Mesothelial cell of epicardium (in vitro differentiated cells): ENCODE measurements at regions not wholly inside any gene's neighbourhood (a gene's known extent, or its start where the extent isn't known, plus 50 kb on each side); places are given as distances from the start of the nearest gene placed in this dataset.

Experiments
- DNase-seq, 2 experiments: peaks; one replicate each; pipeline ENCODE4 v3.0.0; 2021; ENCODE audit warnings: low spot score in 2 of 2; ENCODE audit not compliant: unreplicated experiment in 2 of 2
- H3K27ac Mint-ChIP-seq: 2 replicates; pipeline ENCODE4 v1.8.0; 2021; ENCODE audit warnings: mixed read lengths
- H3K27me3 Mint-ChIP-seq: 2 replicates; pipeline ENCODE4 v1.8.0; 2021; ENCODE audit warnings: low read depth, mixed read lengths
- H3K36me3 Mint-ChIP-seq: 2 replicates; pipeline ENCODE4 v1.8.0; 2021; ENCODE audit warnings: mixed read lengths
- H3K4me1 Mint-ChIP-seq: 2 replicates; pipeline ENCODE4 v1.8.0; 2021; ENCODE audit warnings: mixed read lengths
- H3K4me3 Mint-ChIP-seq: 2 replicates; pipeline ENCODE4 v1.8.0; 2021; ENCODE audit warnings: mild to moderate bottlenecking, moderate library complexity, mixed read lengths
- H3K9me3 Mint-ChIP-seq: 2 replicates; pipeline ENCODE4 v1.8.0; 2021; ENCODE audit warnings: mixed read lengths
- CTCF ChIP-seq: fragments of 200-600 bp; sonication (generic); IDR thresholded peaks from one replicate; pipeline ENCODE4 v1.5.0; 2021; ENCODE audit warnings: antibody characterized with exemption; ENCODE audit not compliant: unreplicated experiment

DNA sequence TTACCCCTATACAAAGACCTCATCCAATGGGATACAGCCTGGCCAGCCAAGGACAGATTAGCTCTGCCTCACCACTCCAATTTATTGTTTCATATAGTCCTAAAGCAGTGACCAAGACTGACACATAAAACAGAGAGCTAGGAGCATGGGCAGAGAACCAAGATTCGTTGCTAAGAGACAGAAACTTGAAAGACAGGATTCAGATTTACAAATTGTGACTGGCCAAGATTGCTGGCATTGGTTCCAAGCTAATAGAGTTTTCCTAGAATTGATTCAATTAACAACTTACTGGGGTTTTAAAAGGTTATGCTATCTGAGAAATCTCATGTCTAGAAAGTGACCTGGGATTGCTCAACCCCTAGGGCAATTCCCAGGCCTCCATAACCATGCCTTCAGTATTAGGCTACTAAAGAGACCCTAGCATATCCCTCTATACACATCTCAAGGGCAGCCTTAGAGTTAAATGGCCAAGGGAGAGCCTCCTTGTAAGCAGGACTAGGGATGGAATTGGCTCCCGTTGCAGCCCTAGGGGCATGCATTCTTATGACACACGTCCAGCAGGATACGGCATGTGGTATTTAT lies 75.6 kb downstream of the ICOS start:
- H3K27ac Mint-ChIP-seq = peak overlapping the region; percentile 73
- peaks cover 13% of the 10 kb centered on the region for H3K9me3 Mint-ChIP-seq
- H3K4me1 Mint-ChIP-seq = peaks cover 17% of the 10 kb centered on the region
- H3K27me3 Mint-ChIP-seq = no peaks in the 10 kb centered on the region
- no peak overlapping the region for H3K4me3 Mint-ChIP-seq
- no peak for TF ChIP-seq CTCF
- no peak for DNase-seq
- no peaks in the 10 kb centered on the region for H3K36me3 Mint-ChIP-seq

GRCh38 chr2:204015118-204015843 lies 78.7 kb downstream of the ICOS start:
- no peak for DNase-seq
- peaks cover 17% of the 10 kb centered on the region for H3K4me1 Mint-ChIP-seq
- H3K27ac Mint-ChIP-seq = no peak overlapping the region
- TF ChIP-seq CTCF = no peak
- H3K36me3 Mint-ChIP-seq = no peaks in the 10 kb centered on the region
- no peak overlapping the region for H3K4me3 Mint-ChIP-seq
- H3K27me3 Mint-ChIP-seq = no peaks in the 10 kb centered on the region
- peaks cover 19% of the 10 kb centered on the region for H3K9me3 Mint-ChIP-seq

GRCh38 chr2:204018717-204019116 lies 82.2 kb downstream of the ICOS start:
- H3K9me3 Mint-ChIP-seq = peaks cover 16% of the 10 kb centered on the region
- H3K27ac Mint-ChIP-seq = no peak overlapping the region
- H3K36me3 Mint-ChIP-seq = no peaks in the 10 kb centered on the region
- TF ChIP-seq CTCF = no peak
- H3K4me1 Mint-ChIP-seq = peaks cover 19% of the 10 kb centered on the region
- H3K27me3 Mint-ChIP-seq = no peaks in the 10 kb centered on the region
- no peak for DNase-seq
- no peak overlapping the region for H3K4me3 Mint-ChIP-seq

- no peak for TF ChIP-seq CTCF
- H3K36me3 Mint-ChIP-seq = no peaks in the 10 kb centered on the region
- H3K9me3 Mint-ChIP-seq = peaks cover 12% of the 10 kb centered on the region
- H3K4me1 Mint-ChIP-seq = peaks cover 30% of the 10 kb centered on the region
- H3K27ac Mint-ChIP-seq = no peak overlapping the region
- DNase-seq = no peak
- H3K4me3 Mint-ChIP-seq = no peak overlapping the region
- H3K27me3 Mint-ChIP-seq = no peaks in the 10 kb centered on the region
Observed at GRCh38 chr2:204019572-204020501, 83.3 kb downstream of the ICOS start.

DNA sequence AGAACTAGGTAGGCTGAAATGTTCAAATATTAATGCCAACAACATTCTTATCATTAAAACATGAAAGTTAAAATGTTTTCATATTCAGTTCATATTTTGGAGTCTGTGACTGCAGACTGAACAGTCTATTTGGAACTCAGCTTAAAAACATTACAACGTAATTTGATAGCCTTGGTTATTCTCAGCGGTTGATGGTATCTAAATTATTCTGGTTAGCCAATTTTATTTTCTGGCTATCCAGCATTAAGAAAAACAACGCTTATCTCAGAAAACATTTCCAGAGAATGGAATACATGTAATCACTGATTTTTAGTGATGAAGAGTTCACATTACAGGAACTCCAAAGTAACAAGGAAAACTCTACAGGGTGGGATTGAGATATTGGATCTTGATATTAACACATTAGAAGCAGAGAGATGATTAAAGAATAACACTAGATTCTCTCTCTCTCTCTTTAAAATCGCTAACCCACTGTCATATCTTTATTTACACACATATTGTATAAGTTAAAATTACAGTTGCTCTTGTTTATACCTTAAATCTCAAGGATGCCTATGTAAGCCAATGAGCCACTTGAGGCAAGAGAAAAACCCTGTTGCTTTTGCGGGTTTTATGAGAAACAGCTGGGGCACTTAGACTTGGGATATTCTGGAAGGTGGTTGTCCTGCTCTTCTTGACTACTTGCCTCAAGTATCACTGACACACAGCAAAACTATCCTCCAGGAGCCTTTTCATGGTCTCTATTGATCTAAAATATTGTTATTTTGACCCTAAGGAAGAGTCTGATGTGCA lies 84.9 kb downstream of the ICOS start:
- H3K27me3 Mint-ChIP-seq = no peaks in the 10 kb centered on the region
- H3K9me3 Mint-ChIP-seq = peaks cover 12% of the 10 kb centered on the region
- DNase-seq = no peak
- no peaks in the 10 kb centered on the region for H3K36me3 Mint-ChIP-seq
- H3K4me3 Mint-ChIP-seq = no peak overlapping the region
- H3K27ac Mint-ChIP-seq = no peak overlapping the region
- TF ChIP-seq CTCF = no peak
- peaks cover 34% of the 10 kb centered on the region for H3K4me1 Mint-ChIP-seq
